ENCODE measurements at regions not wholly inside any gene's neighbourhood (a gene's known extent, or its start where the extent isn't known, plus 50 kb on each side); places are given as distances from the start of the nearest gene placed in this dataset.

GRCh38 chr12:123100882-123101281 is 50.0 kb downstream of the PITPNM2 start:
- Mint-ChIP-seq H3K4me3 (no peak overlapping the region), H3K4me1 (peaks cover 10 to 70% (median 38%) of the 10 kb centered on the region in 4 donors), H3K27ac (peak overlapping the region; percentile 14 to 62 (median 52)), H3K9me3 (no peaks in the 10 kb centered on the region), H3K27me3 (no peaks in the 10 kb centered on the region), H3K36me3 (peaks cover 29% of the 10 kb centered on the region)
- Histone ChIP-seq H3K36me3 (ENCODE audit: control insufficient read depth, insufficient read depth, low read length) (peaks cover 2% of the 10 kb centered on the region), H3K4me3 (ENCODE audit: low read depth, low read length) (no peak overlapping the region), H3K27ac (ENCODE audit: insufficient read depth, low read length, poor library complexity, severe bottlenecking) (no peak overlapping the region), H3K4me1 (ENCODE audit: control insufficient read depth, insufficient read depth, low read length, poor library complexity, severe bottlenecking) (peaks cover 25% of the 10 kb centered on the region), H3K9me3 (ENCODE audit: control insufficient read depth in 2 of 2, low read length in 2 of 2) (no peaks in the 10 kb centered on the region), H3K27me3 (ENCODE audit: control insufficient read depth, insufficient read depth, low read length) (no peaks in the 10 kb centered on the region)
- ATAC-seq (ENCODE audit: low read depth in 2 of 2): no peak
- DNase-seq: no peak

GRCh38 chr12:123100450-123100849 is 50.4 kb downstream of the PITPNM2 start:
- no peak overlapping the region for H3K4me3 Mint-ChIP-seq
- H3K36me3 Mint-ChIP-seq: peaks cover 25% of the 10 kb centered on the region
- peaks cover 8 to 70% (median 34%) of the 10 kb centered on the region in 4 donors for H3K4me1 Mint-ChIP-seq
- ATAC-seq (ENCODE audit: low read depth in 2 of 2) (no peak), DNase-seq (no peak)
- Histone ChIP-seq H3K4me3 (ENCODE audit: low read depth, low read length) (no peak overlapping the region), H3K4me1 (ENCODE audit: control insufficient read depth, insufficient read depth, low read length, poor library complexity, severe bottlenecking) (peaks cover 21% of the 10 kb centered on the region), H3K27ac (ENCODE audit: insufficient read depth, low read length, poor library complexity, severe bottlenecking) (no peak overlapping the region), H3K27me3 (ENCODE audit: control insufficient read depth, insufficient read depth, low read length) (no peaks in the 10 kb centered on the region), H3K9me3 (ENCODE audit: control insufficient read depth in 2 of 2, low read length in 2 of 2) (no peaks in the 10 kb centered on the region), H3K36me3 (ENCODE audit: control insufficient read depth, insufficient read depth, low read length) (peaks cover 2% of the 10 kb centered on the region)
- H3K27ac Mint-ChIP-seq: peak overlapping the region in 2 of 3 donors; percentile 52 to 62
- no peaks in the 10 kb centered on the region for H3K27me3 Mint-ChIP-seq
- H3K9me3 Mint-ChIP-seq: no peaks in the 10 kb centered on the region

DNA sequence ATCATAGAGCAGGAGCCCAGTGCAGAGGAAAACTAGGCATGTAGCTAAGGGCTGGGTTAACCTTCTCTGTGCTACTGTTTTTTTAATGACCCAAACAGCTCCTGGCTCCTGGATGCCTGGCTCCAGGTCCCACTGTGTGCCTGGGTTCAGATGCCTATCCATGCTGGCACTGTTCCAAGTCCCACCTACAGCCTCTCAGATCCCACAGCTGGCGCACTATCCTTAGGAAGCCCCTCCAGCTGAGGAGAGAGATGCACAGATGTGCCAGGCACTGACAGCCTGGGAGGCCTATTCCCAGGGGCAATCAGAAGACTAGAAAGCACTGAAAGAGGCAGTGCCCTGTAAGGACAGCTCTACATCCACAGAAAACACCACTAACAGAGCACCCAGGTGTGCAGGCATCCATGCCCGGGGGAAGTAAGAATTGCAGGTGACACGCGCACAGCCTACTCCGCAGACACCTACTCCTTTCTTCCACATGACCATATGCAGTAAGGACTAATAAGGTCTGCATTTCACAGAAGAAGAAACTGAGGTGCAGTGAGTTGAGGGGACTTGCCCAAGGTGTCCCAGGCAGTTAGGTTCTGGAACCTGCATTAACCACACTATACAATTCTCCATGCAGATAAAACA is 51.2 kb downstream of the PITPNM2 start:
- Mint-ChIP-seq H3K27ac (peak overlapping the region in 1 of 3 donors; percentile 43), H3K4me1 (peaks cover under 1 to 69% (median 27%) of the 10 kb centered on the region in 4 donors), H3K36me3 (peaks cover 23% of the 10 kb centered on the region), H3K9me3 (no peaks in the 10 kb centered on the region), H3K4me3 (no peak overlapping the region), H3K27me3 (no peaks in the 10 kb centered on the region)
- Histone ChIP-seq H3K27ac (ENCODE audit: insufficient read depth, low read length, poor library complexity, severe bottlenecking) (no peak overlapping the region), H3K36me3 (ENCODE audit: control insufficient read depth, insufficient read depth, low read length) (peaks cover 2% of the 10 kb centered on the region), H3K4me1 (ENCODE audit: control insufficient read depth, insufficient read depth, low read length, poor library complexity, severe bottlenecking) (peaks cover 17% of the 10 kb centered on the region), H3K9me3 (ENCODE audit: control insufficient read depth in 2 of 2, low read length in 2 of 2) (no peaks in the 10 kb centered on the region), H3K4me3 (ENCODE audit: low read depth, low read length) (no peak overlapping the region), H3K27me3 (ENCODE audit: control insufficient read depth, insufficient read depth, low read length) (no peaks in the 10 kb centered on the region)
- ATAC-seq (ENCODE audit: low read depth in 2 of 2) (no peak), DNase-seq (no peak)

- Histone ChIP-seq H3K27me3 (ENCODE audit: control insufficient read depth, insufficient read depth, low read length) (no peaks in the 10 kb centered on the region), H3K4me3 (ENCODE audit: low read depth, low read length) (no peak overlapping the region), H3K36me3 (ENCODE audit: control insufficient read depth, insufficient read depth, low read length) (peaks cover 2% of the 10 kb centered on the region), H3K4me1 (ENCODE audit: control insufficient read depth, insufficient read depth, low read length, poor library complexity, severe bottlenecking) (peaks cover 17% of the 10 kb centered on the region), H3K9me3 (ENCODE audit: control insufficient read depth in 2 of 2, low read length in 2 of 2) (no peaks in the 10 kb centered on the region), H3K27ac (ENCODE audit: insufficient read depth, low read length, poor library complexity, severe bottlenecking) (no peak overlapping the region)
- no peak for DNase-seq
- no peaks in the 10 kb centered on the region for H3K27me3 Mint-ChIP-seq
- H3K9me3 Mint-ChIP-seq: no peaks in the 10 kb centered on the region
- H3K4me1 Mint-ChIP-seq: peaks cover 0 to 64% (median 24%) of the 10 kb centered on the region in 4 donors
- H3K4me3 Mint-ChIP-seq: no peak overlapping the region
- ATAC-seq (ENCODE audit: low read depth in 2 of 2): no peak
- H3K36me3 Mint-ChIP-seq: peaks cover 18% of the 10 kb centered on the region
- peak overlapping the region; percentile 5 to 68 (median 7) for H3K27ac Mint-ChIP-seq
Observed at GRCh38 chr12:123098780-123099179, 52.1 kb downstream of the PITPNM2 start.

DNA sequence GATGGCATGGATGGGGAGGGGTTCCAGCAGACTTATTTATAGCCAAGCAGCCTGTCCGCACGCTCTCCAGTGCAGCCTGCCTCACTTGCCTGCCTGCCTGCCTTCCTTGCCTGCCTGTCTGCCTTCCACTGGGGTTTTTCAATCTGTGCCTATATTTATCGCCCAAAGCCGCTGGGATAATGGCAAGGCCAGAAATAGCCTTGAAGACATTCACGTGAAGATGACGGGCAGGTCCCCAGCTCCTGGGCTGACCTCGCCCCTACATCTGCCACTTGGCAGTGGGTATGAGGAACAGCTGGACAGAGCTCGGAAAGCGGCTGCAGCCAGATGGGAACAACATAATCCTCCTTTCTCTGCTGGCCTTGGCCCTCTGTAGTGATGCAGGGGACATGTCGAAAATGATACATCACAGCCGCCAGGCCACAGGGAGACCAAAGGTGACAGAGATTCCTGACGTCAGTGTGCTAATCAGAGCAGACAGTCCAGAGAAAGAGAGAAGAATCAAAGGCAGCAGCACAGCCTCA is 53.3 kb downstream of the PITPNM2 start:
- Mint-ChIP-seq H3K4me1 (peaks cover 4 to 66% (median 25%) of the 10 kb centered on the region in 4 donors), H3K9me3 (no peaks in the 10 kb centered on the region), H3K4me3 (no peak overlapping the region), H3K36me3 (peaks cover 21% of the 10 kb centered on the region), H3K27ac (no peak overlapping the region), H3K27me3 (no peaks in the 10 kb centered on the region)
- H3K4me3 ChIP-seq (ENCODE audit: low read depth, low read length): no peak overlapping the region
- ATAC-seq (ENCODE audit: low read depth in 2 of 2) (no peak), DNase-seq (no peak)
- no peaks in the 10 kb centered on the region for H3K27me3 ChIP-seq (ENCODE audit: control insufficient read depth, insufficient read depth, low read length)
- no peaks in the 10 kb centered on the region for H3K9me3 ChIP-seq (ENCODE audit: control insufficient read depth in 2 of 2, low read length in 2 of 2)
- H3K4me1 ChIP-seq (ENCODE audit: control insufficient read depth, insufficient read depth, low read length, poor library complexity, severe bottlenecking): peaks cover 8% of the 10 kb centered on the region
- no peak overlapping the region for H3K27ac ChIP-seq (ENCODE audit: insufficient read depth, low read length, poor library complexity, severe bottlenecking)
- peaks cover 2% of the 10 kb centered on the region for H3K36me3 ChIP-seq (ENCODE audit: control insufficient read depth, insufficient read depth, low read length)

- Histone ChIP-seq H3K36me3 (ENCODE audit: control insufficient read depth, insufficient read depth, low read length) (peaks cover 2% of the 10 kb centered on the region), H3K9me3 (ENCODE audit: control insufficient read depth in 2 of 2, low read length in 2 of 2) (no peaks in the 10 kb centered on the region), H3K27me3 (ENCODE audit: control insufficient read depth, insufficient read depth, low read length) (no peaks in the 10 kb centered on the region), H3K4me1 (ENCODE audit: control insufficient read depth, insufficient read depth, low read length, poor library complexity, severe bottlenecking) (no peaks in the 10 kb centered on the region), H3K4me3 (ENCODE audit: low read depth, low read length) (no peak overlapping the region), H3K27ac (ENCODE audit: insufficient read depth, low read length, poor library complexity, severe bottlenecking) (no peak overlapping the region)
- DNase-seq (no peak), ATAC-seq (ENCODE audit: low read depth in 2 of 2) (no peak)
- Mint-ChIP-seq H3K27ac (peak overlapping the region in 1 of 3 donors; percentile 72), H3K27me3 (no peaks in the 10 kb centered on the region), H3K36me3 (peaks cover 21% of the 10 kb centered on the region), H3K4me1 (peaks cover 7 to 65% (median 20%) of the 10 kb centered on the region in 4 donors), H3K4me3 (no peak overlapping the region), H3K9me3 (no peaks in the 10 kb centered on the region)
Observed at GRCh38 chr12:123096741-123097140, 54.1 kb downstream of the PITPNM2 start.

- Histone ChIP-seq H3K4me3 (ENCODE audit: low read depth, low read length) (no peak overlapping the region), H3K9me3 (ENCODE audit: control insufficient read depth in 2 of 2, low read length in 2 of 2) (no peaks in the 10 kb centered on the region), H3K27me3 (ENCODE audit: control insufficient read depth, insufficient read depth, low read length) (no peaks in the 10 kb centered on the region), H3K36me3 (ENCODE audit: control insufficient read depth, insufficient read depth, low read length) (peaks cover 2% of the 10 kb centered on the region), H3K27ac (ENCODE audit: insufficient read depth, low read length, poor library complexity, severe bottlenecking) (no peak overlapping the region), H3K4me1 (ENCODE audit: control insufficient read depth, insufficient read depth, low read length, poor library complexity, severe bottlenecking) (no peaks in the 10 kb centered on the region)
- Mint-ChIP-seq H3K4me1 (peaks cover 7 to 65% (median 19%) of the 10 kb centered on the region in 4 donors), H3K36me3 (peaks cover 21% of the 10 kb centered on the region), H3K4me3 (no peak overlapping the region), H3K27ac (peak overlapping the region in 1 of 3 donors; percentile 17), H3K9me3 (no peaks in the 10 kb centered on the region), H3K27me3 (no peaks in the 10 kb centered on the region)
- ATAC-seq (ENCODE audit: low read depth in 2 of 2) (no peak), DNase-seq (no peak)
Observed at GRCh38 chr12:123096182-123096581, 54.7 kb downstream of the PITPNM2 start.
